ENCODE measurements at regions not wholly inside any gene's neighbourhood (a gene's known extent, or its start where the extent isn't known, plus 50 kb on each side); places are given as distances from the start of the nearest gene placed in this dataset.

GRCh38 chr21:29443411-29444010 lies 144.8 kb downstream of the BACH1 start:
- no peak for DNase-seq

- DNase-seq, result no peak
Observed at GRCh38 chr21:29448766-29449165, 150.0 kb downstream of the BACH1 start.

GRCh38 chr21:29449306-29449950 lies 150.7 kb downstream of the BACH1 start:
- DNase-seq, result no peak

- DNase-seq, result no peak
Observed at GRCh38 chr21:29450058-29450457, 151.3 kb downstream of the BACH1 start.

- DNase-seq, result no peak
Observed at GRCh38 chr21:29453511-29453910, 154.8 kb downstream of the BACH1 start.

DNA sequence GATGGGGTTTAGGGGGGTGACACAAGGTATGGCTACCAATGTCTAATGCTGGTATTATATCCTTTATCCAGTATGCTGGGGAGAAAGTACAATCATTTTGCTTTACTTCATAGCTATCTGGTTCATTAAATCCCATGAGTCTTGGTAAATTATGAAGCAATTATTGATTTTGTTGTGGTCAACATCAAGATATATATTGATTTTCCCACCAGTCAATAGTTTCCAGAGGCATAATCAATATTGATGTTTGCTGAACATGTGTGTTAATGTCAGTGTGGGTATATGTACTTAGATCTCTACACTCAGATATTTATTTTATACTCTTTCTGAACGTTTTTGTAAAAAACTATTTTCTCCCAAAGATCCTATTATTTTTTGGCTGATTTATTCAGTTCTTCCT lies 155.5 kb downstream of the BACH1 start:
- DNase-seq, result no peak

- no peak for DNase-seq
Observed at GRCh38 chr21:29462479-29462878, 163.8 kb downstream of the BACH1 start.

GRCh38 chr21:29465546-29465945 lies 166.8 kb downstream of the BACH1 start:
- DNase-seq, result no peak

GRCh38 chr21:29466532-29466931 lies 167.8 kb downstream of the BACH1 start:
- DNase-seq, result no peak

- DNase-seq, result no peak
Observed at GRCh38 chr21:29470397-29470796, 171.7 kb downstream of the BACH1 start.

GRCh38 chr21:29473808-29474207 lies 175.1 kb downstream of the BACH1 start:
- DNase-seq, result no peak

- DNase-seq, result no peak
Observed at GRCh38 chr21:29475329-29475728, 176.6 kb downstream of the BACH1 start.

GRCh38 chr21:29477347-29477746 lies 178.6 kb downstream of the BACH1 start:
- DNase-seq, result no peak

DNA sequence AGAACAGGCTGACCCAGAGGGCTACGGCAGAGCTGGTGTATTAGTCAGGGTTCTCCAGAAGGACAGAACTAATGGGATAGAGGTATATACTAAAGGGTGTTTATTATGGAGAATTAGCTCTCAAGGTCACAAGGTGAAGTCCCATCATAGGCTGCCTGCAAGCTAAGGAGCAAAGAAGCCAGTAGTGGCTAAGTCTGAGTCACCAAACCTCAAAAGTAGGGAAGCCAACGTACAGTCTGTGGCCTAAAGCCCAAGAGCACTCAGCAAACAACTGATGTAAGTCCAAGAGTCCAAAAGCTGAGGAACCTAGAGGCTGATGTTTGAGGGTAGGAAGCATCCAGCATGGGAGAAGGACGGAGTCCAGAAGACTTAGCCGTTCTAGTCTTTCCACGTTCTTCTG lies 179.2 kb downstream of the BACH1 start:
- DNase-seq, result peak; percentile 68

DNA sequence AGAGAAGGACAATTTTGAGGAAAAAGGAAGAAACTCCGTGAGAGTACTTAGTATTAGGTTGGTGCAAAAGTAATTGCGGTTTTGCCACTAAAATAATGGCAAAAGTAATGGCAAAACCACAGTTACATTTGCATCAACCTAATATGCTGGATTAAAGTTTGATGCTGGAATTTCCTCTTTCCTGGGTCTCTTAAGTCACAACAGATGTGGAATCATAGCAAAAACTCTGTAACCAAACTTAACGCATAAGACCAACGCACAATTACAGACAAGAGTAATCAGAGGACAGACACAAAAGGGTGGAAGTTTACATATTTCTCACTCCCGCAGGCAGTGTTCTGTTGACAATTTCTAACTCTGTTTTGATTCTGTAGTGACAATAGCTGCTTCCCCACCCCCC lies 182.4 kb downstream of the BACH1 start:
- DNase-seq, result peak; percentile 75

DNA sequence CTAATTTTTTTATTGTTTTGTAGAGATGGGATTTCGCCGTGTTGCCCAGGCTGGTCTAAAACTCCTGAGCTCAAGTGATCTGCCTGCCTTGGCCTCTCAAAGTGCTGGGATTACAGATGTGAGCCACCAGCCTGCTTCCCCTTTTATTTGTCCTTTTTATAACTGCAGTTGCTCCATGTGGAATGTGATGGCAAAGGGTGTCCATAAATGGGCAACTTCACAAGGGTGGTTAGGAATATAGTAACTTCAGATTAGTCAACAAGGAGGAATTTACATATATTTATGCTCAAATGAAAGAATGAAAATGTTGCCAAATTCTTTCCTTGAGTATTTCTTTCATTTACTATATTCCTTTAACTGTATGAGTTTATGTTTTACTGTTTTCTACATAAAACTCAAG lies 182.9 kb downstream of the BACH1 start:
- DNase-seq, result peak; percentile 97

GRCh38 chr21:29486306-29486807 lies 187.6 kb downstream of the BACH1 start:
- DNase-seq, result no peak
